Fibroblast of mammary gland (primary cell): ENCODE measurements at regions not wholly inside any gene's neighbourhood (a gene's known extent, or its start where the extent isn't known, plus 50 kb on each side); places are given as distances from the start of the nearest gene placed in this dataset.

Experiments
- DNase-seq: peaks from one replicate; pipeline ENCODE4 v3.0.0-alpha.2; 2010; ENCODE audit warnings: low read depth
- H3K4me3 ChIP-seq: 2 replicates; pipeline ENCODE4 v1.5.1; 2011; ENCODE audit warnings: low read depth, mild to moderate bottlenecking, low read length, moderate library complexity; ENCODE audit not compliant: control insufficient read depth
- CTCF ChIP-seq: conservative IDR thresholded peaks from 2 replicates; pipeline ENCODE4 v1.5.1; 2011; ENCODE audit warnings: low read depth, low read length, inconsistent platforms; ENCODE audit not compliant: control insufficient read depth, insufficient read depth

GRCh38 chr9:81193362-81194339 is 495.7 kb downstream of the TLE1 start:
- no peak for DNase-seq
- no peak overlapping the region for H3K4me3 ChIP-seq
- no peak for TF ChIP-seq CTCF

- peak; percentile 3 for DNase-seq
- no peak for TF ChIP-seq CTCF
- no peak overlapping the region for H3K4me3 ChIP-seq
These were observed 498.1 kb downstream of the TLE1 start for GRCh38 chr9:81191222-81191621.

GRCh38 chr9:81190659-81191058 is 498.7 kb downstream of the TLE1 start:
- no peak for TF ChIP-seq CTCF

GRCh38 chr9:81183761-81184160 is 505.6 kb downstream of the TLE1 start:
- TF ChIP-seq CTCF: no peak
- no peak for DNase-seq
- H3K4me3 ChIP-seq: no peak overlapping the region

More at GRCh38 chr9:81190659-81191058, 498.7 kb downstream of the TLE1 start:
- H3K4me3 ChIP-seq: no peak overlapping the region
- DNase-seq: no peak

- no peak overlapping the region for H3K4me3 ChIP-seq
- peak; percentile 62 for DNase-seq
These were observed 506.9 kb downstream of the TLE1 start for GRCh38 chr9:81182431-81182830.

GRCh38 chr9:81174023-81174422 is 515.3 kb downstream of the TLE1 start:
- DNase-seq: no peak
- no peak for TF ChIP-seq CTCF
- no peak overlapping the region for H3K4me3 ChIP-seq

More at GRCh38 chr9:81182431-81182830, 506.9 kb downstream of the TLE1 start:
- no peak for TF ChIP-seq CTCF
